ENCODE measurements at regions not wholly inside any gene's neighbourhood (a gene's known extent, or its start where the extent isn't known, plus 50 kb on each side); places are given as distances from the start of the nearest gene placed in this dataset.

DNA sequence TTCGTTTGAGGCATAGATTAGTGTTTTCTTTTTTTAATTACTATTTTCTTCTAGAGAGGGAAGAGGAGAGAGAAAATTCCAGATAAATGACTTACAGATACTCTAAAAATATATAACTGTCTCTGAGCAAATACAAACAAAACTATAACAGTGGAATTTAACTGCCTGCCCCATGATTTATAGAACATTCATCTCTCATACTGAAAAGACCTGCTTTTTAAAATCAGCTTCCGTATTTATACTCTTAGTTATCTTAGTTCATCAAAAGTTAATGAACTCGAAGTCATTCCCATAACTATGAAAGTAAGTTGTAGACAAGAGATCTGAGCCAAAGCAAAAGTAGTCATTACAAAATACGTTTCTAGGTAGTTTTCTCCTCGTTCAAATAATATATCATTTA, 123.8 kb upstream of the DMRT1 start:
- H3K27me3 ChIP-seq (replicated peaks in 1 of 4; ENCODE audit: control insufficient read depth in 3 of 4, extremely low read depth in 1 of 4, insufficient read depth in 3 of 4, low read length in 3 of 4) = no peaks in the 10 kb centered on the region
- H3K4me2 ChIP-seq (ENCODE audit: insufficient read depth in 1 of 2, low read depth in 2 of 2, low read length in 2 of 2) = no peak overlapping the region
- peaks cover 2% of the 10 kb centered on the region; the same call in 1 of the 2 replicates for H3K79me1 ChIP-seq (ENCODE audit: low read depth, low read length)
- no peak overlapping the region for H2BK5ac ChIP-seq (ENCODE audit: low read depth, low read length)
- no peak overlapping the region for H3K18ac ChIP-seq (ENCODE audit: extremely low read depth, low read length)
- H3K23me2 ChIP-seq (ENCODE audit: low read depth, low read length) = no peaks in the 10 kb centered on the region
- H3K36me3 ChIP-seq (ENCODE audit: control insufficient read depth in 2 of 4, insufficient read depth in 4 of 4, low read length in 3 of 4) = peaks cover 0 to under 1% (median 0%) of the 10 kb centered on the region in 4 experiments; a peak in 1 of 8 replicates
- H2BK15ac ChIP-seq (ENCODE audit: low read length) = no peak overlapping the region
- H3K9me3 ChIP-seq (ENCODE audit: insufficient read depth in 2 of 2, low read depth in 1 of 2, low read length in 1 of 2) = no peaks in the 10 kb centered on the region
- H2AFZ ChIP-seq (ENCODE audit: low read length) = no peak overlapping the region
- ChIA-PET CTCF (ENCODE audit: partially characterized antibody) (interaction anchor here (1.5 kb wide), 1 partner anchor 11 kb away, joined by 3 read pairs; no protein-coding TSS in a partner anchor), POLR2A (ENCODE audit: partially characterized antibody) (no interaction called here)
- H2BK12ac ChIP-seq (ENCODE audit: low read depth, low read length) = no peak overlapping the region
- H4K20me1 ChIP-seq (replicated peaks in 1 of 2; ENCODE audit: control insufficient read depth in 1 of 2, insufficient read depth in 2 of 2, low read length in 2 of 2) = no peaks in the 10 kb centered on the region
- no peak overlapping the region for H3K27ac ChIP-seq (ENCODE audit: low read depth, low read length)
- H2BK120ac ChIP-seq (replicated peaks; ENCODE audit: low read depth, low read length) = no peak overlapping the region
- no peak for DNase-seq (ENCODE audit: low read depth in 1 of 2, low spot score in 2 of 2)
- H4K91ac ChIP-seq (replicated peaks; ENCODE audit: insufficient read length, low read length) = no peak overlapping the region
- WGBS, 2 experiments (ENCODE audit: extremely low coverage in 1 of 2, insufficient coverage in 1 of 2, insufficient read length in 1 of 2, insufficient replicate concordance in 2 of 2, low coverage in 1 of 2, low lambda C conversion rate in 2 of 2, missing lambda C conversion rate in 1 of 2) = 85% methylated on average over 5 of the region's 5 CpGs; no CpG with 5 or more reads in 1 of the 2 experiments
- H3K56ac ChIP-seq (replicated peaks; ENCODE audit: insufficient read length, low read depth, low read length) = no peak overlapping the region
- H3K9ac ChIP-seq (replicated peaks in 1 of 4; ENCODE audit: extremely low read depth in 1 of 4, low read depth in 3 of 4, low read length in 3 of 4) = no peak overlapping the region
- H3K4me3 ChIP-seq (ENCODE audit: extremely low read depth in 1 of 4, insufficient read depth in 2 of 4, low read depth in 3 of 4, low read length in 4 of 4) = no peak overlapping the region
- no peaks in the 10 kb centered on the region for H3K79me2 ChIP-seq (ENCODE audit: control insufficient read depth in 1 of 2, insufficient read depth in 2 of 2, low read length in 2 of 2)
- no peak overlapping the region for H3K4ac ChIP-seq (replicated peaks; ENCODE audit: insufficient read length, low read depth, low read length)
- H3K23ac ChIP-seq (ENCODE audit: insufficient read length) = no peak overlapping the region
- no peak overlapping the region for H2AK5ac ChIP-seq (ENCODE audit: low read depth, low read length)
- H3K14ac ChIP-seq (ENCODE audit: insufficient read length) = no peak overlapping the region
- no peak overlapping the region for H2BK20ac ChIP-seq (ENCODE audit: low read length)
- TF ChIP-seq EGR1 (IDR thresholded peaks at IDR 0.05; ENCODE audit: borderline replicate concordance, low read depth, low read length) (no peak), BACH1 (IDR thresholded peaks at IDR 0.05; ENCODE audit: low read length) (no peak), MAFK (IDR thresholded peaks at IDR 0.05; ENCODE audit: low read depth, low read length) (no peak), KDM5A (IDR thresholded peaks at IDR 0.05; ENCODE audit: low read length) (no peak), JUN (IDR thresholded peaks at IDR 0.05; ENCODE audit: low read depth, low read length) (no peak), FOSL1 (IDR thresholded peaks at IDR 0.05; ENCODE audit: insufficient read depth, low read depth, low read length) (no peak), TCF12 (IDR thresholded peaks at IDR 0.05; ENCODE audit: low read depth, low read length) (no peak), RAD21 (IDR thresholded peaks at IDR 0.05 in 1 of 2, conservative IDR thresholded peaks at IDR 0.05 in 1 of 2; ENCODE audit: low read depth in 2 of 2, low read length in 2 of 2) (no peak), CBX8 (IDR thresholded peaks at IDR 0.05; ENCODE audit: borderline replicate concordance, low read depth, low read length) (no peak), CTBP2 (IDR thresholded peaks at IDR 0.05; ENCODE audit: borderline replicate concordance, insufficient read depth, insufficient read length, low read length) (no peak), EZH2 (IDR thresholded peaks at IDR 0.05; ENCODE audit: low read depth, low read length, severe bottlenecking) (no peak)
- H4K5ac ChIP-seq (ENCODE audit: insufficient read length, low read depth, low read length) = no peak overlapping the region
- H4K8ac ChIP-seq (ENCODE audit: extremely low read depth, insufficient read depth, low read length) = no peak overlapping the region
- H3K4me1 ChIP-seq (replicated peaks in 1 of 4; ENCODE audit: control insufficient read depth in 3 of 4, insufficient read depth in 4 of 4, low read length in 3 of 4) = peaks cover 0 to 9% (median 6%) of the 10 kb centered on the region in 4 experiments; a peak in 4 of 7 replicates
- FAIRE-seq = no peak

All from H1 (cell line).